ENCODE measurements at regions not wholly inside any gene's neighbourhood (a gene's known extent, or its start where the extent isn't known, plus 50 kb on each side); places are given as distances from the start of the nearest gene placed in this dataset.
A peak's percentile ranks its signal among the peaks of the same experiment; 100 is the strongest.
"Not testable (repeated sequence)": the region's sequence is repeated elsewhere in the genome, so short reads cannot be mapped to it uniquely, and the experiment has no call there.

DNA sequence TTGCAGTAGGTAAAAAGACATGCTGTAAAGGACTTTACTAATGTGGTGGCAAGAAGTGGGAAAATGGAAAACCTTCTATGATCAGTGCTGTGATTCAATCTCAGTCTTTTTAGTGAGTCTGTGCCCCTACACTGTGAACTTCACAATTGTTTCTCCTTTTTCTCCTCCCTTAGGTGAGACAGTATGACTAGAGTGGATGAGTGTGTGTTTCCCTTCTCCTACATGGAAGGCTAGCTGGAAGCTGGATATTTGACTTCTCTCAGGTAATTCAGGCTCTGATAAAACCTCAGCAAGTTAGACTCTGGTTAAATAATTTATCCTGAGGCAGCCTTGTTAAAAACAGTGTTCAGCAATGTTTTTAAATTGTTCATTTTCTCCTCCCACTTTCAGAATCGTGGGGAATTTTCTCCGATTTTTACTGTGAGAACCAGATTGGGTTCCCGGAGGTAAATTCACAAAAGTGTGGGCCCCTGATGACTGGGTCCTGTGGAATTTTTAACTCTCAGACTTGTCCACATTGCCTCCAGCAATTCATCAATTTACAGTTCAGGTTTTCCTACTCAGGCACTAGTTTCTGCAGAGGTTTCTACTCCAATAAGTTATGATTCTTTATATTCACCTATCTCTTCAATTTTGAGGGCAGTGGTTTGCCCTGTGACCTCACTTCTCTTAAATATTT lies 149.1 kb upstream of the PIK3R1 start:
- no peak for ATAC-seq

GRCh38 chr5:68065321-68065720 lies 150.2 kb upstream of the PIK3R1 start:
- ATAC-seq, result not testable (repeated sequence)

GRCh38 chr5:68060382-68060781 lies 155.2 kb upstream of the PIK3R1 start:
- no peak for ATAC-seq

GRCh38 chr5:68057191-68057590 lies 158.4 kb upstream of the PIK3R1 start:
- ATAC-seq, result no peak

DNA sequence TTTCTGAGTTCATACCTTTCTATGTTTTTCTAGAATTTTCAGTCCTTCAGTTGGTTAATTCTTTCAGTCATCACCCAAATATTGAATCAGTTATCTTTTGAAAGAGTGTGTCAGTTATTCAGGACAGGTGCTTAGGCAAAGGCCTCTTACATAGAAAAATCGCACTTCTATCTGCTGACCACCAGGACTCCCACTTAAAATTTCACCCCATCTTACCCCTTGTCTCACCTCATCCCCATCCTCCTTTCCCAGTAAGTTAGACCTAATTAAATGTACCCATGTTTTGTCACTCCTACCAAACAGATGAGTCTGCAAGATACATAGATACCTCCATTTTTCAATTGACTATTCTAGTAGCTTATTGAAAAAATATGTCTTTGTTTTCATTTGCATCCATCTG lies 159.9 kb upstream of the PIK3R1 start:
- no peak for ATAC-seq

GRCh38 chr5:68054638-68055037 lies 160.9 kb upstream of the PIK3R1 start:
- ATAC-seq, result no peak

DNA sequence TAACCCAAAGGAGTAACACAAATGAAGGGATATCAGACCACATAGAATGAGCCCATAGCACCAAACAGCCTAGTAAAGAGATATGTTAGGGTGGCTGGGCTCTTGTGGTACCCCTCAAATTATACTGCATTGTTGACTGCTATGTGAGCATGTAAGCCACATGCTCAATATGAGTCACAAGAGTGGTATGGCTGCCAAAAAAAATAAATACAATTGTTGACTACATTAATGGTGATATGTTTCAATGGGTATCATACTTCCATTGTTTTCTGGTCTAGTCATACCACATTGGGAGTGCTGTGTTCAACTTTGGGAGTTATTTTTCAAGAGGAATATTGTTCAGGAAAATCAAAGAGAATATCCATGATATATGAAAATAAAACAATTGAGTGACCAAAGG lies 162.4 kb upstream of the PIK3R1 start:
- no peak for ATAC-seq

DNA sequence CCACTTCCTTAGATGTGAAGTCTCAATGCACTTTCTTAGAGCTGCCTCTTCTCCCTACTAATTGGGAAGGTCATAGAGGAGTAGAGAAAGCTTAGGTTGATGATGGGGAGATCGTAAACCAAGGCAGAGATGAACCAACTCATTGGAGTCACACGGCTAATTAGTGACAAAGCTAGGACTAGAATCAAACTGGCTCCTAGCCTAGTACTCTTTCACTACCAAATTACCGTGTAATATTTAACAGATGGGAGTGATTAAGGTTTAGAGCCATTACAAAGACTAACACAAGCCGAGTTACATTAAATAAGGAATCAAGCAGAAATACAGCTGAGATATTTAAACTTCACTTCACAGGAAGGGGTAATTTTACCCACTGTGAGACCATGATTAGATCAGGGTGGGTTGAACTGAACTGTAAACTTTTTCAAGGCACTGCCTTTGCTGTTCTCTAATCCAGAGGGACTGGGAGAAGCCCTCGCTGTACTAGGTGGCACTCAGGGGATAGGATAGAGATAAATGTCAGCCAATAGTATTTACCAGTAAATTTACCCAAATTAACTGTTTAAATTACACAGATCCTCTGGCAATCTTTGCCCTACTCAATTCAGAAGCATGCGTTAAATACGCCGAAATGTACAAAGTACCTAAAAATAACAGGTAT lies 166.4 kb upstream of the PIK3R1 start:
- no peak for ATAC-seq

DNA sequence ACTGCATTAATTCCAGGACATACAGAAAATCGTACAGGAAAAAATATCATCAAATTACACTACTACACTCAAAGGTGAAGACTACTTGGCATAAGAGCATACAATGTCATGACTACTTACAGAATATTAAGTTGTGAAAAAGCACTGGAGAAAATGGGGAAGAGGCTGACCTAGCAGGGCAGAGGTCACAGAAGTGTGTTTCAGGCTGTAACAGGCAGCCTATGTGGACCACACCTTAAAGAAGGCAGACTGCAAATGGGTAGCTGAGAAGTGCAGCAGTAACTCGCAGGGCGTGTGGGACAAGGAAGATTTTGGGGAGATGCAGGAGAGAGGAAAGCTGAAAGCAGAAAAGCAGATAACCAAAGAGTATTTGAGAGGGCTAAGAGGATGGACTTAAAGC lies 167.0 kb upstream of the PIK3R1 start:
- ATAC-seq, result no peak

- not testable (repeated sequence) for ATAC-seq
Measured at GRCh38 chr5:68048054-68048453, 167.5 kb upstream of the PIK3R1 start.

- ATAC-seq, result no peak
Measured at GRCh38 chr5:68047035-68047434, 168.5 kb upstream of the PIK3R1 start.

- ATAC-seq, result peak; percentile 89
Measured at GRCh38 chr5:68046445-68046844, 169.1 kb upstream of the PIK3R1 start.

DNA sequence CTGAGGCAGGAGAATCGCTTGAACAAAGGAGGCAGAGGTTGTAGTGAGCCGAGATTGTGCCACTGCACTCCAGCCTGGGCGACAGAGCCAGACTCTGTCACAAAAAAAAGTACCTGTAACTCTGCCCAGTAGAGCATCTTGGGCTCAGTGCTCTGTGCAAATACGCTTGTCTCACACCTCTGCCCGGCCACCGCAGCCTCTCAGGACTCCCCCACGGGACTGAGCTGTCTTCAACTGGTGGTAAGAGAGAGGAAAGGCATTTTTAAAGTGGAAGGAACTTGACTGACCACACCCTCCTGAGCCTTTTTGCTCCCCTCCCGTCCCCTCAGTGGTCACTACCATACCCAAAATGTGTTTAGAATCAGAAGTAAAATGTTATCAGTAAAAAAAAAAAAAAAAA lies 174.3 kb upstream of the PIK3R1 start:
- peak; percentile 42 for ATAC-seq

GRCh38 chr5:68037546-68037945 lies 178.0 kb upstream of the PIK3R1 start:
- no peak for ATAC-seq

DNA sequence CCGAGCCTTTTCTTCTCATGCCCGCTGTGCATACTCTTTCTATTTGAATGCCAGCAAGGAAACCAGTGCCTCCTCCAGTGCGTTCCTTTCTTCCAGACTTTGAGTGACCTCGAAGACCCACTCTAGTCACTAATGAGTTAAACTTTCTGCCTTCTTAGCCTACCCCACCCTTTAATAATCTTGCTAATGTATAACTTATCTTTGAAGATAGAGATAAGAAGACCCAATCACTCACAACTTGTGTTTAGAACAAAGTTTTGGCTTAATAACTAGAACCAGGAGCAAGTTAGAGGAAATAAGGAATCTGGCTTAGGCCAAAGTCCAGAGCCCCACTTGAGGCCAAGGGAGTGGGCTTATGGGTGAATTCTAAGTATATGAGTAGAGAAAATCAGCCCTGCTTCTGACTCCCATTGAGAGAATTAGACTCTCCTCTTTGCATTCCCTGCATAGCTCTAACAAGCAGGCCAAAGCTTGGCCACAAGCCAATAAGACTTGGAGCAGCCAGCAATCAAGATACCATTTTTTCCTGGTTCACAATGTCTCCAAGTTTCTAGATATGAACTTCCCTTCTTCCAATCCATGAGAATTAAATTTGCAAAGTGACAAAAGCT lies 181.5 kb upstream of the PIK3R1 start:
- ATAC-seq, result no peak

DNA sequence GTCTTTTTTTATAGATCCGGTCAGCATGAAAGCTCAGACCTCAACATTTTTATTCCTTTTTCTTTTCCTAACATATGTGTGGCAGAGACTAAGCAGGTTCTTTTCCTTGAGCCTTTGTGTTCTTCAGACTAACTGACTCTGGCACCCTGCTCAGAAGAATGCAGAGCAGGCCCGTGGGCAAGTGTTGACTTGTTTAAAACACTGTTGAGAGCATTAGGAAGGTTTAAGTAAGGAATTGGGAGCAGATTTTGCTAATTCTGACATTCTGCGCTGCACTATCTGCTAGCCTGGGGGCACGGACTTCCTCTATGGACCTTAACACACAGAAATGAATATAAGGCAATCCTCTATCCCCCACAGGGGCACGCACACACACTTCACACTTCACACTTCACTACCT lies 182.5 kb upstream of the PIK3R1 start:
- peak; percentile 67 for ATAC-seq

DNA sequence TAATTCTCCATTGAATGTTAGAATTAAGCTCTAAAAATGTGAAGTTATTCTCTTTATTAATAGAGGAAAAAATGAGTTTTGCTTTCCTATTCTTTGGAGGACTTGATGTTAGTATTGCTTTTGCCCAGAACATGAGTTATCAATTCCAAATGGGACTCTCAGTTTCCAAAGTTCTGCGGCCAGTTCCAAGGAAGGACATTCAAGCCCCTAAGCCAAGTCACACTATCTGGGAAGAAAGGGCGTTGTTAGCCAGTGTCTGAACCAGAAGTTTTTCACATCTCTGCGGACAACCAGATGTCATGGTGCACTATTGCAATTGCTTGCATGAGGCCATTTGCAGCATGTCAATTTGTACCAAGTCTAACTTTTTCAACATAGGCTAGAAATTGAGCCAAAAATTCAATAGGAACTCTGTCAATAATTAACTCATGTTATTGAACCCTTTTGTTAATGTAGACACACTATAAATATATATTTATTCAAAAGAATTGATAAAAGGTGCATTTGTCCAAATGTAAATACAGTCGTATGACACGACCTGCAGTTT lies 183.3 kb upstream of the PIK3R1 start:
- ATAC-seq, result no peak

- ATAC-seq, result no peak
Measured at GRCh38 chr5:68028131-68028727, 187.3 kb upstream of the PIK3R1 start.

DNA sequence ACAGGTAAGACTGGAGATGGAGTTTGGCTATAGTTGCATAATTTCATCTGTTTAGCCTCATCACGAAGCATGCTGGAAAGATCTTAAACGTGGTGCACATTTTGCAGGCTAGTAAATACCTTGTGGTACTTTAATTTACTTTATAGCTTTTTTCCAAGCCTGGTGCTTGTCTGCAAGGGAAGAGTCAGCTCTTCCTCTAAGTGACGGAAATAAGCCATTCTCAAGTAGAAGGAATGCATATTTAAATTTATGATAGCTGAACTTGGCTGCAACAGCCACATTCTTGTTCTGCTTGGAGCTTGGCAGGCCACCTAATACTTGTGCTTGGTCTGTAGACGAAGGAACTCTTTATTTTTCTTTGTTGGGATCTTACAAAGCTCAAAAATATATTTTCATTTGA lies 188.0 kb upstream of the PIK3R1 start:
- no peak for ATAC-seq

DNA sequence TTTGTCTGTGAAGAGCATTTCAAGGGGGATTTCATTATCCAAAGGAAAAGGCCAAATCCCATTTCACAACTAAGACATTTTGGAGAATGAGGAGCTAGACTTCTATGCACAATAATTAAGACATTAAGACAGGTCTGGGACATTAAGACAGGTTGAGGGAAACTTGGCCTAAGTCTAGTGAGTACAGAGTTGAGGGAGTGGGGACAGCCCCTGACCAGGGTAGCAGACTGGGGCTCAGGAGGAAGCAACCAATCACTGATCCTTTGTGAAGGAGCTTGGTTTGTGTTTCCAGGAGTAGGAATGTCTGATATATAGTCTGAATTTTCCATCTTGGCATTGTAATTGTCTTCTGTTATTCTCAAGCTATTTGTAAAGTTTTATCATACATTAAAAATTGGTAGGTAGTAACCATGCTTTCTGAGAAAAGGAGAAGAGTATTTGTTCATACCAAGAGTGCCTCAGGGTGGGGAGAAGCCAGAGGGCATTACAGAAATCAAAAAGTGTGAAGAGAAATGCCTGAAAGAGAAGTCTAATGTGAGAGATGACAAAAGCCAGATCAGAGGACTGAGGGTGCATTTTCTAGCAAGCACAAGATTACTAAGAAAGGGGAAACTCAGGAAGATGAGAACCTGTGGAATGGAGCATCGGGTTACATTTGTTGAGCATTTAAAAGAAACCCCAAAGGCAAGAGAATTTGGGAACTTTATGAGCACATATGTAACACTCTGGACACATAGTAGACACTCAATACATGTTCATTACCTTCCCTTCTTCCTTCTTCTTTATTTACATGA lies 189.3 kb upstream of the PIK3R1 start:
- ATAC-seq, result no peak

GRCh38 chr5:68024426-68024825 lies 191.1 kb upstream of the PIK3R1 start:
- ATAC-seq, result no peak

DNA sequence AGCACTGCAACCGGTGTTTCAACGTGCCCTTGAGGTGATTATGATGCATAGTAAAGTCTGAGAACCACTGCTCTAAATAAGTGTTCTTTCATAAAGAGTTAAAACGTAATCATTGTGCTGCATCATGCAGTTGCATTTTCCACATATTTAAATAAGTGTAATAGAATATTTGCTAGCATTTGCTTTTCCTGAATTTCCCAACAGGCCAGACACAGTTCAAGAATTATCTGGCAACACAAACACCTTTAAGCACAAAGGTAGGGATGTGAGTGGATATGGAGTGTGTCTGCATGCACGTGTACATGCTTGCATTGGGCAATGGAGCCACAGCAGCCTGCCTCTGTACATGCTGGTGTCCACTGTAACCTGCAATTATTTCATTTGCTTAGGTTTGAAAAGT lies 193.6 kb upstream of the PIK3R1 start:
- no peak for ATAC-seq

- ATAC-seq, result no peak
Measured at GRCh38 chr5:68021227-68021626, 194.3 kb upstream of the PIK3R1 start.

Measured in esophagus mucosa (tissue), 1 donor.